ENCODE measurements at regions not wholly inside any gene's neighbourhood (a gene's known extent, or its start where the extent isn't known, plus 50 kb on each side); places are given as distances from the start of the nearest gene placed in this dataset.

DNA sequence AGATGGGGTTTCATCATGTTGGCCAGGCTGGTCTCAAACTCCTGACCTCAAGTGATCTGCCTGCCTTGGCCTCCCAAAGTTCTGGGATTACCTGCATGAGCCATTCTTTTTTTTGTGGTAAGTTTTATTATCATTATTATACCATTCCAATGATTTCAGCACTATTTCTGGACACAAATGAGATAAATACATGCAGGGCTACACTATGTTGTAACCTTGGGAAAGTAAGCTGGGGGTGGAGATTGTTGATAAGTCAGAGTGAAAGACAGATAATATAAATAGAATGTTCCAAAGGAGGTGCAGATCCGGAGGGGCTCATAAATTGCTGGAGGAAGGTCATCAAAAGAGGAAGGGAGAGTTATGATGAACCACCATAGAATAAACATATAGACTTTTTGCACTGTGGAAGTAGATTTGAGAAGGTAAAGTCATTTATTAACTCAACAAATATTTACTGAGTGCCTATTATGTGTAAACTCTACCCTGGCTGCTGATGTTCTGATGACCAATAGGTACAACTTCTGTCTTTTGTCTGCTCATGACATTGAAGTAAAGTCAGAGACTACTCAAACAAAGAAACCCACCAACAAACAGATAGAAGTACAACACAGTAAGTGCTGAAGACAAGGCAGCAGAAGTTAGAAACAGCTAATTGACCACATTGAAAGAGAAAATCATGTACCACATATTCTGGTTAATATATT is 478.9 kb upstream of the GOLIM4 start:
- TF ChIP-seq, protein P1, sequence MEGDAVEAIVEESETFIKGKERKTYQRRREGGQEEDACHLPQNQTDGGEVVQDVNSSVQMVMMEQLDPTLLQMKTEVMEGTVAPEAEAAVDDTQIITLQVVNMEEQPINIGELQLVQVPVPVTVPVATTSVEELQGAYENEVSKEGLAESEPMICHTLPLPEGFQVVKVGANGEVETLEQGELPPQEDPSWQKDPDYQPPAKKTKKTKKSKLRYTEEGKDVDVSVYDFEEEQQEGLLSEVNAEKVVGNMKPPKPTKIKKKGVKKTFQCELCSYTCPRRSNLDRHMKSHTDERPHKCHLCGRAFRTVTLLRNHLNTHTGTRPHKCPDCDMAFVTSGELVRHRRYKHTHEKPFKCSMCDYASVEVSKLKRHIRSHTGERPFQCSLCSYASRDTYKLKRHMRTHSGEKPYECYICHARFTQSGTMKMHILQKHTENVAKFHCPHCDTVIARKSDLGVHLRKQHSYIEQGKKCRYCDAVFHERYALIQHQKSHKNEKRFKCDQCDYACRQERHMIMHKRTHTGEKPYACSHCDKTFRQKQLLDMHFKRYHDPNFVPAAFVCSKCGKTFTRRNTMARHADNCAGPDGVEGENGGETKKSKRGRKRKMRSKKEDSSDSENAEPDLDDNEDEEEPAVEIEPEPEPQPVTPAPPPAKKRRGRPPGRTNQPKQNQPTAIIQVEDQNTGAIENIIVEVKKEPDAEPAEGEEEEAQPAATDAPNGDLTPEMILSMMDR (IDR thresholded peaks at IDR 0.05; ENCODE audit: low read depth, low read length), result no peak
- no peak for DNase-seq (ENCODE audit: extremely low read depth, low read depth)

DNA sequence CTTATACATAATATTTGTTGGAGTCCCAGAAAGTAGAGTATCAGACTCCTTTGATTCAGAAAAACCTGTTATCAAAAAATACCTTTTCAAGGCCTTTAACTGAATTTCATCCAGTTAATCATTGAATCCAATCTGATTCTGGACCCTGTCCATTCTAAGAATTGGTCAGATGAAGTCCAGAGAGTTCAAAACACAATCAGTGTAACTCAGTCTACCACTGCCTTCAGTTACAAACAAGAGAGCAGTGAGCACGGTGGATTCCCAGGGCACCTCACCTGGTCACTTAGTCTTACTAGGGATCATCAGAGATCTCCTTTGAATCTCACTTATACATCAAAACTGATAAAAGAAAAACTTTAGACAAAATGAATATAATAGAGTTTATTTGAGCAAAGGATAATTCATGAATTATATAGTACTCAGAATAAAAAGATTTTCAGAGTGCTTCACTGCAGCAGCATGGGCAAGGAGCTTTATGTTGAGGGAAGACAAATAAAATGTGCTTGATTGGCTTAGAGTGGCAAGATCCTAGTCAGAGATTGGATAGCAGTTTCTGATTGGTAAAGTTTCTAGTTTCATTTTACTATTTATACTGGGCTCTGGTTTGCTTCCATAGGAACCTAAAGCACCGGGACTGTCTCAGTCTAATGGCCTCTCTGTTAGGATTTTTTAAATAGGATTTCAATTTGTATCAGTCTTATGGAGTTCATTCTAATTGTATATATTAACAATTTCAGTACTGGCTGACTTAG is 474.9 kb upstream of the GOLIM4 start:
- TF ChIP-seq, protein P1 (IDR thresholded peaks at IDR 0.05; ENCODE audit: low read depth, low read length), result no peak
- DNase-seq (ENCODE audit: extremely low read depth, low read depth), result no peak

DNA sequence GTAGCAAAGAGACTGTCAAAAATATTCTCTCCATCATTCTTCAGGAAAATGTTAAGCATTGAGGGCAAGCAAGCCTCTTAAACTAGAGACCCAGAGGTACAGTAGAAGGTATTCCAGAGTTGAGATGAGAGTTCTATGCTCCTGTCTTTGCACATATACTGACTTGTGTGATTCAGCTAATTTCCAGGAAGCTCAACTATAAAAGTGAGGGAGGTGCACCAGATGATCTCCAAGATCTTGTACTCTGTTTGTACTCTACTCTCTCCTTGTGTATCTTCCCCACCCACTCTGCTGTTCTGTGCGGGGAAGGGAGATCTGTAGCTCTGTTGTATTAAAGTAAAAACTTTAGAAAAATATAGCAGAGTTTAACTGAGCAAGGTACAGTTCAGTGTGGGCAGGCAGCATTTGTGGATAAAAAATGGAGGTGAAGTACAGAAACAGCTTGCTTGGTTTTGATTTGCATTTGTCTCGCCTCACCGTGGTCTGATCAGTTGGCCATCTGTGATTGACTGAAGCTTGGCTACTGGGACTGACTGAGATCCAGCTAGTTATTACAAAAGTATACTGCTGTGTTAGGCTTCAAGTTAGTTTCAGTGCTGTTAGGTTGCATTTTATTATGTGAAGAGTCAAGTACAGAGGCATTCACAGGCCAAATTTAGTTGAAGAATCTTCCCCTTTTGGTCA is 463.1 kb upstream of the GOLIM4 start:
- TF ChIP-seq, protein P1 (IDR thresholded peaks at IDR 0.05; ENCODE audit: low read depth, low read length), result no peak
- no peak for DNase-seq (ENCODE audit: extremely low read depth, low read depth)

DNA sequence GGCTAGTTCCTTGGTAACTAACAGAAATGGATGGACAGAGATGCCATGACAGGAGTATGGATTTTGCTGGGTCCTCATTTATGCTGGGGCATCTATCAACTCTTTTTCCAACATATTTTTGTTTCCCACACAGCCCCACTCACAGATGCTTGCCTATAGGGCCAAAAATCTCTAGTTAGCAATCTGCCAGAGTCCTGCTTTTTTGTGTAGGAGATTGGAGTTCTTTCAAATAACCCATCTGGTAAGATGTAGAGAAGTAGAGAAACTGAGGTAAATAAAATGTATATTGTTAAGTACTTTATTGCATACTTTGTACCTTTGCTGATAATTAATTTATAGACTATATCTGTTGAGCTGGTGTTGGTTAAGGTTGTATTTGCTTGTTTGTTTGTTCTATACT is 456.5 kb upstream of the GOLIM4 start:
- TF ChIP-seq, protein P1 (IDR thresholded peaks at IDR 0.05; ENCODE audit: low read depth, low read length), result no peak
- no peak for DNase-seq (ENCODE audit: extremely low read depth, low read depth)

DNA sequence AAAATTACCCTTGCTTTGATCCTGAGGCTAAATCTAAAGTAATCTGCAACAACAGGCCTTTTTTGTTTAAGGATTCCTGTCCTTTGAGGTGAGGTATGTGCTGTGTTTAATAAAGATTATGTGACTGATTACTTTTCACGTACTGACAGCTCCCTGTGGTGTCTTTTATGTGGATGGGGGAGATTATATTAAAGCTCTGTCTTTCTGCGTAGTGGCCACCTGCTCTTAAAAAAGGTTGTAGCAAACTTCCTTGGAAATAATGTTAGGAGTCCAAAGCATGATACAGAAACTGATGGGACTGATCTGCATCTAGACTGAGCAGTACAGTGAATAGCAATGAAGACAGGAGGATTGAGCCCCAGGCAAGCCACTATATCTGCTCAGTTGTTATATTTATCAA is 453.0 kb upstream of the GOLIM4 start:
- TF ChIP-seq, protein P1 (IDR thresholded peaks at IDR 0.05; ENCODE audit: low read depth, low read length), result no peak
- DNase-seq (ENCODE audit: extremely low read depth, low read depth), result no peak

DNA sequence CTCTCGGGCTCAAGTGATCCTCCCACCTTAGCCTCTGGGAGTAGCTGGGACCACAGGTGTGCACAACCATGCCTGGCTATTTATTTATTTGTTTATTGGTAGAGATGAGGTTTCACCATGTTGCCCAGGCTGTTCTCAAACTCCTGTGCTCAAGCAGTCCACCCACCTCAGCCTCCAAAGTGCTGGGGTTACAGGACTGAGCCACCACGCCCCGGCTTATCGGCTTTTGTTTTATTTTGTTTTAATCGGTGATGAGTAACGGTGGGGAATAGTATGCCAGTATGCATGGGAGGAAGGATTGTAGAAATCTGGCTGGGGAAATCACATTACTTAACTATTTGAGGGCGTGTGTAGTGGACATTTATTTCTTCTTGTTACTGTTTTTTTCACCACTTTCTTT is 451.0 kb upstream of the GOLIM4 start:
- TF ChIP-seq, protein P1 (IDR thresholded peaks at IDR 0.05; ENCODE audit: low read depth, low read length), result no peak
- DNase-seq (ENCODE audit: extremely low read depth, low read depth), result no peak

DNA sequence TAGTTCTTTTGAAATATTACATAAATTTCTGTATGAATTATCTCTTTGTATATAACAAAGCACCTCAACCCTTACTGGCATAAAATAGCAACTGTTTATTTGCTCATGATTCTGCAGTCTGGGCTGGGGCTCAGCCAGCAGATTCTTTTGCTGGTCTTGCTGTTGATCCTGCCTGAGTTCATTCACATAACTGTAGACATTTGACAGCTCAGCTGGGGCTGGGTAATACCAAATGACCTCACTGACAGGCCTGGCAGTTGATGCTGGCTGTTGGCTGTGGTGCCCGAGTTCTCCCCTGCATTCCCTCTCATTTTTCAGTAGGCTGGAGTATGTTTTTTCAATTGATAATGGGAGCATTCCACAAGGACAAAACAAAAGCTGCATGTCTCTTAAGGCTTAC is 449.9 kb upstream of the GOLIM4 start:
- TF ChIP-seq, protein P1 (IDR thresholded peaks at IDR 0.05; ENCODE audit: low read depth, low read length), result no peak
- DNase-seq (ENCODE audit: extremely low read depth, low read depth), result no peak

Measured in AG09319 (cell line).